Natural killer cell (primary cell): ENCODE measurements at regions not wholly inside any gene's neighbourhood (a gene's known extent, or its start where the extent isn't known, plus 50 kb on each side); places are given as distances from the start of the nearest gene placed in this dataset.

Source experiments
- ATAC-seq, 3 donors: fragments of 150-1000 bp in 2 of 3; fragments of 200-7000 bp in 1 of 3; cut with Tn5 transposase; 1 replicate in 1 of 3; 2 replicates in 2 of 3; pipeline ENCODE4 v1.10.0; 2021; ENCODE audit warnings: mild to moderate bottlenecking in 2 of 3, moderate library complexity in 2 of 3
- DNase-seq, 2 donors: peaks; one replicate each; pipeline versions ENCODE4 v3.0.0 to v3.0.0-alpha.2; 2013 to 2021; ENCODE audit warnings: mixed read lengths in 1 of 2
- H3K27ac ChIP-seq: one replicate; pipeline ENCODE4 v1.5.1; 2013; ENCODE audit warnings: mild to moderate bottlenecking, low read length
- H3K27me3 ChIP-seq: one replicate; pipeline ENCODE4 v1.6.1; 2013; ENCODE audit warnings: low read length; ENCODE audit not compliant: control insufficient read depth, insufficient read depth
- H3K36me3 ChIP-seq: one replicate; pipeline ENCODE4 v1.6.1; 2013; ENCODE audit warnings: low read length; ENCODE audit not compliant: control insufficient read depth, insufficient read depth
- H3K4me1 ChIP-seq: one replicate; pipeline ENCODE4 v1.6.1; 2013; ENCODE audit warnings: low read length; ENCODE audit not compliant: control insufficient read depth, insufficient read depth
- H3K4me3 ChIP-seq: one replicate; pipeline ENCODE4 v1.5.1; 2013; ENCODE audit warnings: low read length
- H3K9me3 ChIP-seq: one replicate; pipeline ENCODE4 v1.6.1; 2013; ENCODE audit warnings: low read length; ENCODE audit not compliant: control insufficient read depth, insufficient read depth
- H3K27ac Mint-ChIP-seq, 2 donors: one replicate each; pipeline ENCODE4 v1.8.0; 2022; ENCODE audit warnings: mild to moderate bottlenecking in 2 of 2, mixed read lengths in 2 of 2, moderate library complexity in 1 of 2
- H3K27me3 Mint-ChIP-seq, 2 donors: one replicate each; pipeline ENCODE4 v1.8.0; 2022; ENCODE audit warnings: low read depth in 2 of 2, mixed read lengths in 2 of 2
- H3K36me3 Mint-ChIP-seq: one replicate; pipeline ENCODE4 v1.8.0; 2022; ENCODE audit warnings: mixed read lengths
- H3K4me1 Mint-ChIP-seq, 2 donors: one replicate each; pipeline ENCODE4 v1.8.0; 2022; ENCODE audit warnings: mixed read lengths in 2 of 2
- H3K4me3 Mint-ChIP-seq: one replicate; pipeline ENCODE4 v1.8.0; 2022; ENCODE audit warnings: mild to moderate bottlenecking, moderate library complexity, mixed read lengths
- H3K9me3 Mint-ChIP-seq, 2 donors: one replicate each; pipeline ENCODE4 v1.8.0; 2022; ENCODE audit warnings: mixed read lengths in 2 of 2
- CTCF ChIP-seq: fragments of 200-600 bp; IDR thresholded peaks from one replicate; pipeline ENCODE4 v1.8.0; 2022; ENCODE audit warnings: antibody characterized with exemption
- WGBS: methylation state at CpG from one replicate; pipeline ENCODE4 v1.1.7; 2013; ENCODE audit warnings: missing lambda C conversion rate; ENCODE audit not compliant: insufficient coverage; 5-methylcytosine and 5-hydroxymethylcytosine counted together
- intact Hi-C: fragments of 100-400 bp; cut with micrococcal nuclease; formaldehyde crosslinking; loops from one replicate; pipeline ENCODE4 v1.14.2; 2022

DNA sequence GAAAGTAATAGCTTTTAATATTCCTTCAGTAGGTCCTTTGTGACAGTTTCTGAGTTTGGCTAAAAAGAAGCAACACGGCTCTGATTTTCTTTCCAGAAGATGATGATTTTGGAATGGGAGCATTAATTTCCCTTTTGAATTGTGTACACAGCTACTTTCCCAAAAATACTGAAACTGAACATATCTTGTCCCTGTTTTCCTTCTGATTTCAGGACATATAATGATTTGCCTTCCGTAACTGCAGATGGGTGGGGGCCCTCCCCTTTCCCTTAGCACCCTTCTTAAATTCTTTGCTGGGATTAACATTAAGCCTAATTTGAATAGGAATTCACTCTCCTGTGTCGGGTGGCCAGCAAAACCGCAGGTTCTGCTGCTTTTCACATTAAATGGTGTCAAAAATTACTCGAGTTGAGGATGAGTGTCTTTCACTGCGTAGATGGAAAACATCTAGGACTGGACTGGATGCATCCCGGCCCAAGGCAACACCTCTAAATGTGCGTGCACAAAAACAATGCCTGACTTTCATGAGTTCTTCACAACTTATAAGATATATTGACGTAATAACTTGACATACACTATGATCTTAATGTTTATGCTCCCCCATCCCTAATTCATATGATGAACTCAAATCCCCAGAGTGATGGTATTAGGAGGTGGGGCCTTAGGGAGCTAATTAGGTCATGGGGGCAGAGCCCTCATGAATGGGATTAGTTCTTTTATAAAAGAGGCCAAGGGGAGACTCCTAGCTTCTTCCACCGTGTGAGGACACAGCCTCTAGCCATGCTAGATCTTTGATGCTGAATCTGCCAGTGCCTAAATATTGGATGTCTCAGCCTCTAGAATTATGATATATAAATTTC, 158.1 kb downstream of the AEBP2 start:
- H3K4me3 ChIP-seq: no peak overlapping the region
- H3K27ac Mint-ChIP-seq: no peak overlapping the region
- H3K27me3 Mint-ChIP-seq: no peaks in the 10 kb centered on the region
- H3K36me3 ChIP-seq: no peaks in the 10 kb centered on the region
- H3K27ac ChIP-seq: no peak overlapping the region
- DNase-seq (no peak), ATAC-seq (no peak)
- no peaks in the 10 kb centered on the region for H3K9me3 Mint-ChIP-seq
- H3K4me3 Mint-ChIP-seq: no peak overlapping the region
- no peaks in the 10 kb centered on the region for H3K4me1 ChIP-seq
- intact Hi-C loops: no loop called here
- no peaks in the 10 kb centered on the region for H3K4me1 Mint-ChIP-seq
- H3K9me3 ChIP-seq: no peaks in the 10 kb centered on the region
- H3K27me3 ChIP-seq: no peaks in the 10 kb centered on the region
- no peak for TF ChIP-seq CTCF
- no peaks in the 10 kb centered on the region for H3K36me3 Mint-ChIP-seq
- 91% methylated on average over 9 of the region's 10 CpGs for WGBS

DNA sequence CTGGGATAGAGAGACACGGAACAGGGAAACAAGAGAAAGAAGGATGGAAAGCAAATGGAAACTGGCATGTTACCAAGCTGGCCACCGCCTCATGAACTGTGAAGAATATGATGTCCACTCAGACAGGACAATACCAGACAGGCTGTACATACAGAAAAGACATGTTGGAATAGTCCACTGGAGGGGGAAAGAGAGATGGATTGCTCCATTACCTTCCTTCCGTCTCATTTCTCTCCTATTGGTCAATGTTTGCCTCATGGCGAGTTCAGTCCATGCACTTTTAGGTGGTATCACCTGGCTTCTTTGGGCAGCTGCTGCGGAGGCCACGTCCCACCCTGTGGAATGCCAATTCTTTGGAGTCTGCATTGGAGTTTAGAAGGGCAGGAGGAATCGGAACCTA, 166.4 kb downstream of the AEBP2 start:
- Histone ChIP-seq H3K4me1 (no peaks in the 10 kb centered on the region), H3K9me3 (no peaks in the 10 kb centered on the region), H3K36me3 (no peaks in the 10 kb centered on the region), H3K27me3 (no peaks in the 10 kb centered on the region), H3K4me3 (no peak overlapping the region), H3K27ac (no peak overlapping the region)
- Mint-ChIP-seq H3K4me3 (no peak overlapping the region), H3K9me3 (peaks cover 0 to 4% of the 10 kb centered on the region in 2 donors), H3K4me1 (no peaks in the 10 kb centered on the region), H3K36me3 (no peaks in the 10 kb centered on the region), H3K27me3 (no peaks in the 10 kb centered on the region), H3K27ac (no peak overlapping the region)
- 93% methylated on average over 6 of the region's 7 CpGs for WGBS
- no peak for TF ChIP-seq CTCF
- no peak for DNase-seq
- no peak for ATAC-seq
- intact Hi-C loops: no loop called here

- no peak overlapping the region for H3K27ac Mint-ChIP-seq
- H3K27me3 Mint-ChIP-seq: no peaks in the 10 kb centered on the region
- Histone ChIP-seq H3K36me3 (no peaks in the 10 kb centered on the region), H3K27ac (no peak overlapping the region), H3K4me1 (no peaks in the 10 kb centered on the region), H3K4me3 (no peak overlapping the region), H3K9me3 (no peaks in the 10 kb centered on the region), H3K27me3 (no peaks in the 10 kb centered on the region)
- TF ChIP-seq CTCF: no peak
- no peaks in the 10 kb centered on the region for H3K36me3 Mint-ChIP-seq
- intact Hi-C loops: no loop called here
- ATAC-seq (no peak), DNase-seq (no peak)
- H3K4me1 Mint-ChIP-seq: no peaks in the 10 kb centered on the region
- no peak overlapping the region for H3K4me3 Mint-ChIP-seq
- no CpG with 5 or more reads among the region's 1 CpG for whole genome bisulfite sequencing
- peaks cover 0 to 7% of the 10 kb centered on the region in 2 donors for H3K9me3 Mint-ChIP-seq
Measured at GRCh38 chr12:19608039-19608438, 168.7 kb downstream of the AEBP2 start.
